HG03521 (cell line): ENCODE measurements at regions not wholly inside any gene's neighbourhood (a gene's known extent, or its start where the extent isn't known, plus 50 kb on each side); places are given as distances from the start of the nearest gene placed in this dataset.
"Not testable (repeated sequence)": the region's sequence is repeated elsewhere in the genome, so short reads cannot be mapped to it uniquely, and the experiment has no call there.

Experiments
- ATAC-seq: cut with Tn5 transposase; IDR thresholded peaks from one replicate; pipeline ENCODE4 v1.9.1; 2021; ENCODE audit warnings: mild to moderate bottlenecking, moderate library complexity; ENCODE audit not compliant: unreplicated experiment

DNA sequence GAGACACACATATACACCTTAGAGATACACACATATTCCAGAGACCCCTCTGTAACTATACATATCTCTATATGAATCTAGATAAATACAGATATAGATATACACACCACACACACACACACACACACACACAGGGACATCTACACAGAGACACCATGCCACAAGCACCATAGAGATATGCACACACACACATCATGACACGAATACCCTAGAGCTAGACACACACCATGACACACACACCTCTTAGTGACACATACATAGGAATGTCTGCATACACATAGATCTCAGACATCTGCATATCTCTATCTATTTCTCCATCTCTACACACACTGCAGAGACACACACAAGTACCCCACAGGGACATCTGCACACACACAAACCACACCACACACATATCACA, 270.0 kb downstream of the CYRIA start:
- ATAC-seq: no peak

DNA sequence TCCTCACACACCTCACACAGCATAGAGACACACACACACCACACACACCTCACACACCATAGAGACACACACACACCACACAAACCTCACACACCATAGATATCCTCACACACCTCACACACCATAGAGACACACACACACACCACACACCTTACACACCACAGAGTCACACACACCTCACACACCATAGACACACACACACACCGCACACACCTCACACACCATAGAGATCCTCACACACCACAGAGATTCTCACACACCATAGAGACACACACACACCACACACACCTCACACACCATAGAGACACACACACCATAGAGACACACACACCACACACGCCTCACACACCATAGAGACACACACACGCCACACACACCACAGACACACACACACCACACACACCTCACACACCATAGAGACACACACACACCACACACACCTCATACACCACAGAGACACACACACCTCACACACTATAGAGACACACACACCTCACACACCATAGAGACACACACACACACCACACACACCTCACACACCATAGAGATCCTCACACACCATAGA, 270.6 kb downstream of the CYRIA start:
- ATAC-seq: no peak

DNA sequence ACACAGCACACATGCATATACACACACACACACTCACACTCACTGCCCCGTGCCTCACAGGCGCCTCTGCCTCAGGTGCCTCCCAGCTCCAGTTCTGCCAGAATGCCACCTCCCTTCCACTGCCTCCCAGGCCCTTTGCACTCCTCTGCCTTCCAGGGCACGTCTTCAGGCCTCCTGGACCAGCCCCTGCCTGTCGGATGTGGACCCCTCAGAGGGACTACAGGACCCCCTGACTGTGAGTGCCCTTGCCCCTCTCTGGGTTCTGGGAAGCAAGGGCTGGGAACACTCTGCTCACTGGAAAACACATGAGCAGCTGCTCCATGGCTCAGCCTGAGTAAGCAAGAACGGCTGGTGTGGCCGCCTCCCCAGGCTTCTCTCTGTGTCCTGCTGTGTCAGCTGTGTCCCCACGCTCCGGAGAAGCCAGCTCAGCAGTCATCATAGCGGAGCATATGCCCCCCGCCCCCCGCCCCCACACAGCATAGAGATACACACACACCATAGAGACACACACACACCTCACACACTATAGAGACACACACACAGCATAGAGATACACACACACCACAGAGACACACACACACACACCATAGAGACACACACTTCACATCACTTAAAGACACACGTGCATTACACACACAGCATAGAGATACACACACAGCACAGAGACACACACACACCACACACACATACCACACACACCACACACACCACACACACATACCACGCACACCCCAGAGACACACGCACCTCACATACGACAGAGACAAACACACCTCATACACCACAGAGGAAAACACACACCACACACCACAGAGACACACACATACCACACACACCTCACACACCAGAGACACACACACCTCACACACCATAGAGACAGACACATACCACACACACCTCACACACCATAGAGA, 271.3 kb downstream of the CYRIA start:
- ATAC-seq: no peak

DNA sequence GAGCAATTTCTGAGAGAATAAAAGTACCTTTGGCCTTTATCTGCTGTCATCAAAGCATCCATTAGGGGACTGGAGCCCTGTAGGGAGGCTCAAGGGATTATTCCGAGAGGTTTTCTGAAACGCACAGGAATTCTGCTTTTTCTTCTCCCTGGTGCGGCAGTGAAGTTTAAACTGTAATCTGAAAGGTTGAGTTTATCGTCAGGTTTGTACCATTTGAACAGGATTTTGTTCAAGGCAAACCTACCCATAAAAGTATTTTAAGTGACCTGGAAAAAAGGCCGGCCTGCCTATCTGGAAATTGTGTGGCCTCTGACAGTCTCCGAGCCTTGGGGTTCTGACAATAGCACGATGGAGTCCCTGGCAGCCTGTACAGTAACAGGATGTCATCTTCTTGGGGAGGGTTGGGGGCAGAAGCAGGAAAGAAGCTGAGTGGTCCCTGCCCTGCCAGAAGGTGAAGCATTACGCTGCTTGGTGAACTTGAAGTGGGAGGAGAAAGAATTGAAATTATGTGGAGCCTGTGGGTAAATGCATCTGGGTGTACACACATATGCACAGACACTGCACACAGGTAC, 272.0 kb downstream of the CYRIA start:
- ATAC-seq: no peak

DNA sequence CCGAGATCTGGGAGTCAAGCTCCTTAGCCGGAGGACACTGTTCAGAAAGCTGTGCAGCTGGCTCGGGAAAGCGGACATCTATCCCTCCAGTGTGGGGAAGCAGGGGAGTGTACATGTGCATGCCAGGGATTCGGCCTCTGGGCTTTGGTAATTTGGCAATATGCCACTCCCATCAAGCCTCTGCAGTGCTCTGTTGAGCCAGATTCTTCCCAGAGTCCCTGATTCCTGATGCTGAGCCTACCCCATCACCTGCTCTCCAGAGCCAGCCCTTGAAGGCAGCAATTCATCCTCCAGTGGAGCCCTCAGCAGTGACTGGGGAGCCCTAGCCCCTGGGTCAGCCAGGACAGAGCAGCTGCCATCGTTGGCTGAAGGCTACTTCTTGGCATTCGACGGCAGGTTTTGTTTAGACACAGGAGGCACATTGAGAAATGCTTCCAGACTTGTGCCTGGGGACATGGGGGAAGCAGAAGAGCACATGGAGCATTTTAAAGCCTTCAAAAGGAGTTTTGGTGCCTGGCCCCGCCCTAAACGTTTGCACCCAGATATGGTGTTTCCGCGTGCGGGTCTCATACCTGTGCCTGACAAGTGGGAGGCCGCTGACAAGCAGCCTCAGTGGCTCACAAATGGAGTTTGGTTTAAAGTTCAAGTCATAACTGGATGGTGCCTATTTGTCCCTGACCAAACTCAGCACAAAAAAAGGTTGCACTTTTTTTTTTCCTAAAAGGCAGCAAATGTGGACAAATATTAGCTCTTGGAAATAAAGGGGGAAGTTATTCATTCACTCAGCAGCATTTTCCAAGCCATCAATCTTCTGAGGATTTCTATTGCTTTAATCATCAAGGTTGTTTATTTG, 272.8 kb downstream of the CYRIA start:
- no peak for ATAC-seq

DNA sequence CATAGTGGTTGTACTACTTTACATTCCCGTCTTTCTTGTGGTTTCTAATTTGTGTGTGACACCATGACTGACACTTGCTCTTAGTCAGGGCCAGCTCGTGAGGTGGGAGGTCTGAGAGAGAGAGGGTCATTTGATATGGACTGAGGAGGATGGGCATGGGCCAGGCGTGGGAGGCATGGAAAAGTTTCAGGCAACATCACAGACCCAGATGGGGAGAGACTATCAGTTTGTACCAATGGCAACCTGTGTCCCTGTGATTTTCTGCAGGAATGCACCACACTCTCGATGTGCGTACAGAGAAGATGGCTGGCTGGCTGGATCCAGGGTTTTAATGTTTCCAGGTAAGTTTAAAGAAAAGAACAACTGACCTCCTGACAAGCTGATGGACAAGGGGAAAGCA, 273.6 kb downstream of the CYRIA start:
- no peak for ATAC-seq

DNA sequence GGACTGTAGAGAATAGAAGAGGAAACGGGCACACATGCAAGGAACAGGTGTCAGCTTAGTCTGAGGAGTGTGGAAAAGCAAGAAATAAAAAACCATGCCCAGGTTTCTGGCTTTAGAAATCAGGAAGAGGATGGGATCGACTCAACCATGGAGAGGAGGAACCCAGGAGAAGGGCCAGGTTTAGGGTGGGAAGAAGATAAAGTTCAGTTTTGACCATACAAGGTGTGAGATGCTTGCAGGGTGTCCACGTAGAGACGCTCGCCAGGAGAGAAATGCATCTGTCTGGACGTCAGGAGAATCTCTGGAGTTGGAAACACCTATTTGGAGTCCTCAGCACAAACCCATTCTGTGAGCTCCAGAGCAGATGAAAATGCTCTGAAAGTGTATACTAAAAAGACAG, 275.1 kb downstream of the CYRIA start:
- ATAC-seq: no peak

DNA sequence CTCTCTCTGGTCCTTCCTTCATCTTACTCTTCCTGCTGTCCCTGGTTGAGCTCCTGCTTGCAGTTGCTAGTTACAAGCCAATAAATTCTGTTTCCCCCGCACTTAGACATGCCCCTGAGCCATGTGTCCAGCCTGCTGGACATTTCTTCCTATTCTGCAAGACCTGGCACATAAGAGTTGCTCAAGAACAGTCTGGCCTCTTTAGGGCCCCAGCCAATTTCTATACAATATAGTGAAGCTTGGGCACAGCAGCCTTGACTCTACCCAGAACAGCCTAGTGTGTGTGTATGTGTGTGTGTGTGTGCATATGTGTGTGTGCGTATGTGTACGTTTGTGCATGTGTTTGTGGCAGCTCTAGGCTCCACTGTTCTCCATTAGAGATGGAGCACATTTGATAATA, 276.0 kb downstream of the CYRIA start:
- no peak for ATAC-seq

DNA sequence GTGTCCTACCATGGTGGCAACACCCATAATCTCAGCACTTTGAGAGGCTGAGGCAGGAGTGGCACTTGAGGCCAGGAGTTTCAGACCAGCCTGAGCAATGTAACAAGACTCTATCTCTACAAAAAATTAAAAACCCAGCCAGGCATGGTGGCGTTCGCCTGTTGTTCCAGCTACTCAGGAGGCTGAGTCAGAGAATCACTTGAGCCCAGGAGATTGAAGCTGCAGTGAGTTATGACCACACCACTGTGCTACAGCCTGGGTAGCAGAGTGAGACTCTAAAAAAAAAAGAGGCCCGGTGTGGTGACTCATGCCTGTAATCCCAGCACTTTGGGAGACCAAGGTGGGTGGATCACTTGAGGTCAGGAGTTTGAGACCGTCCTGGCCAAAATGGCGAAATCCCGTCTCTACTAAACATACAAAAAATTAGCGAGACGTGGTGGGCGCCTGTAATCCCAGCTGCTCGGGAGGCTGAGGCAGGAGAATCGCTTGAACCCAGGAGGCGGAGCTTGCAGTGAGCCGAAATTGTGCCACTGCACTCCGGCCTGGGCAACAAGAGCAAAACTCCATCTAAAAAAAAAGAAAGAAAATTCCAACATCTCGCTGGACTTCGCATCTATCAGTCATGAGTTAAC, 277.3 kb downstream of the CYRIA start:
- ATAC-seq: not testable (repeated sequence)

DNA sequence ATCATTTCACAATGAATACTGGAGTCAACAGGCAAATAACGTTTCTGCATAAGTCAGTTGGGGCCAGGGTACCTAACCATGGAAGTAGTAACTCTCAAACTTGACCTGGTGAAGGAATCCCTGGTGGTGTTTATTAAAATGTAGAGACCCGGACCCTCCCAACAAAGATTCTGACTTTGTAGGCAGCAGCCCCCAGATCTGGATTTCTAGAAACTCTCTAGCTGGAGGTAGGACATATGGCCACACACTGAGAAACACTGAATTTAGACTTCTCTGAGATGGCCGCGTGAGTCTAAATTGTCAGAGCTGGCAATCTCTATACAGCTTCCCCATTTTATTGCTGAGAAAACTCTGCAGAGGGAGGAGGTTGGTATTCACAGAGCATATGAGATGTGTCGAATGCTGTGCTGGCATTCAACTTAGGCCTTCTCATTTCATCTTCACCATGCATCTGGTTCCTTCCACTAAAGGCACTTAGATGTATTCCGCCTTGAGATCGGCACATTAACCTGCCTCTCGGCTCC, 278.1 kb downstream of the CYRIA start:
- ATAC-seq: no peak

DNA sequence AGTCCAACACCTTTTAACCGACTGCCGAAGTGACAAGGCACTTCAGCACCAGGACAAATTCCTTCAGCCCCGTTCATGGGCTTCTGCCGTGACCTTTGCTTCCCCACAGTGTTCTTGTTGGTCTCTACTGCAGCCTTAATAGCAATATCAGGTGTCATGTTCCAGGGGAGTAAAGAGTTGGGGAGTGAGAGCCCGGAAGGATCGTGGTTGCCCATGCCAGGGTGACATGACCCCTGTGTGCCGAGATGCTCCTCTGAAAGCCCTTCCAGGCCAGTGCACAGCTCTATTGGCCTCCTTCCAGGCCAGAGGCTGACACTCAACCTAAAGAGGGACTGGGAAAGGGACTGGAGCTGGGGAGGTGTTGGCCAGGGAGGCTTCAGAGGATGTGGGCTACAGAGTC, 279.2 kb downstream of the CYRIA start:
- no peak for ATAC-seq

DNA sequence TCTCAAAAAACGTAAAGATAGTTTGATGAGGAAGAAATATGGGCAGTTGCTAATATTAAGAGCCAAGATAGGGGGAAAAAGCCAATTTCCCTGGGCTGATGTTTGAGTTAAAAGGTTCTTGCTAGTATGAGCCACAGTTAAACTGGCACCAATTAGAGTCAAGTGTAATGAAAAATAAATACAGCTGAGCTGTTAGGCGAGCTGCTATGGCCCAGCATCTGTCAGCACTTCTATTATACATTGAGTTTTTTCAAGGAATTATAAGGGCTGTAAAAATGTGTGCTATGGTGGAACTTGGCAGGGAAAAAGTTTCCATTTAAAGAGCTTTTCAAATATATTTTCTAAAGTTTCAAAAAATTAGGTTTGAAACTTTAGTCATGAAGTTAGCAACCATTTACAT, 279.6 kb downstream of the CYRIA start:
- ATAC-seq: no peak

DNA sequence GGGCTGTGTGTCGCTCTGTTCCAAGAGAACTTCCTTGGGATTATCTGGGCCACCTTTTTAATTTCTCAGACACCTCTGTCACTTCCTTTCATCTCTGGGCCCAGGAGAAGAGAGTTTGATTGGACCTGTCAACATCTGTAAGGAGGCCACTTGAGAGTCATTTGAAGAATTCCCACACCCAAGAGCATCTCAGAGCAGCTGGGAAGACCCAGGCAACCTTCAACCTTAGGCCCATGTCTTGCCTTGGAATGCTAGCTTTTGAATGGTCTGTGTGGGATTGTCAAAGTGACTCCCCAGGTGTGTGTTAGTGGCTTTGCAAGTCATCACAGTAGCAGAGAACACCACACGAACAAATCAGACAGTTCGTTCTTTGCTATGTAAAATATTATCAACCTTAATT, 280.3 kb downstream of the CYRIA start:
- no peak for ATAC-seq

DNA sequence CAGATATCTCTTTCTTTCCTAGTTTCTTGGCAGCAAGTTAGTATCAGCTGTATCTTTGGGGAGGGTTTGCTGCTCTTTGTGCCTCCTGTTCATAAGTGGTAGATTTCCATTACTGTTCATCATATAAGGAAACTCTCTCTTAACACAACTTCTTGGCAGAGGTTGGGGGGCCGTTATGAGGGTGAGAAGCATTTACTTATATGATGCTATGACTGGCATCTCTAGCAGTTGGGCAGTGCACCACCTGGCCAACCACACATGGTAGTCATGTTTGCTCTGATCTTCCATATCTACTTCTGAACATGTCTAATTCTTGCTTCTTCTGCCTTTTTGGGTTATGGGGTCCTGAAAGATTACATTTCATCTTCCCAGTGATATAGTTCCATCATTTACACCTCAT, 282.2 kb downstream of the CYRIA start:
- no peak for ATAC-seq

DNA sequence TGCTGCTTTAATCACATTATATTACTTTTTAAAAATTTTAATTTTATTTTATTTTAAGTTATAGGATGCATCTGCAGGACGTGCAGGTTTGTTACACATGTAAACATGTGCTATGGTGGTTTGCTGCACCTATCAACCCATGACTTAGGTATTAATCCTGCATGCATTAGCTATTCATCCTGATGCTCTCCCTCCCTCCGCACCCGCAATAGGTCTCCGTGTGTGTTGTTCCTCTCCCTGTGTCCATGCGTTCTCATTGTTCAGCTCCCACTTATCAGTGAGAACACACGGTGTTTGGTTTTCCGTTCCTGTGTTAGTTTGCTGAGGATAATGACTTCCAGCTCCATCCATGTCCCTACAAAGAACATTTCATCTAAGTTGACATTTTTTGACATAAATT, 283.2 kb downstream of the CYRIA start:
- no peak for ATAC-seq

DNA sequence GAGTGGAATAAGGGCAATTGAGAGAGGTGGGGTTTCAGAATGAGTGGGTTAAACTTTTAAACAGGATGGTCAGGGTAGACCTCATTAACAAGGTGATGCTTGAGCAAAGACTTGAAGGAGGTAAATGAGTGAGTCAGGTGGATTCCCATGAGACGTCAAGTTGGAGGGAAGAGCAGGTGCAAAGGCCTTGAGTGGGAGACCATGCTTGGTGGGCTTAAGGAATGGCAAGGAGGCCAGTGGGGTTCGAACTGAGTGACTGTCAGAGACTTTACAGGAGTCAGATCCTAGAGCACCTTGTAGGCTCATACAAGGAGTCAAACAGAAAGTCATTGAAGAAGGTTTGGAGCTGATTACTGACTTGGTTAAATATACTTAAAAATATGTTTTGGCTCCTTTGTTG, 284.1 kb downstream of the CYRIA start:
- no peak for ATAC-seq

DNA sequence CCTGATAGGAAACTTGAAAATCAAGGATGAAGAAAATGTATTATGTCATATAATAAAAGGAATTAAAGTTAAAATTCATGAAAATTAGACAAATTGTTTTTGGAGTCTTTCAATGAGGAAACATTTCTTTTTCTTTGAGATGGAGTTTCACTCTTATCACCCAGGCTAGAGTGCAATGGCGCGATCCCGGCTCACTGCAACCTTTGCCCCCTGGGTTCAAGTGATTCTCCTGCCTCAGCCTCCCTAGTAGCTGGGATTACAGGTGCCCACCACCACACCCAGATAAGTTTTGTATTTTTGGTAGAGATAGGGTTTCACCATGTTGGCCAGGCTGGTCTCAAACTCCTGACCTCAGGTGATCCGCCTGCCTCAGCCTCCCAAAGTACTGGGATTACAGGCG, 285.7 kb downstream of the CYRIA start:
- not testable (repeated sequence) for ATAC-seq

DNA sequence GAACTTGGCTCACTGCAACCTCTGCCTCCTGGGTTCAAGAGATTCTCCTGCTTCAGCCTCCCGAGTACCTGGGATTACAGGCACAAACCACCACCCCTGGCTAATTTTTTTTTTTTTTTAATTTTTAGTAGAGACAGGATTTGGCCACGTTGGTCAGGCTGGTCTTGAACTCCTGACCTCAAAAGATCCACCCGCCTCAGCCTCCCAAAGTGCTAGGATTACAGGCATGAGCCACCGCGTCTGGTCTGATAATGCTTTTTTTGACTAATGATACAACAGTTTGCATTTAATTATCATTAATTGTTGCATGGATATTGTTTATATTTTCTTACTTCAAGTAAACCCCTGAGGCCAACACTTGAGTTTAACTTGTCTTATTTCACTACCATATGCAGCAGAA, 286.6 kb downstream of the CYRIA start:
- not testable (repeated sequence) for ATAC-seq

DNA sequence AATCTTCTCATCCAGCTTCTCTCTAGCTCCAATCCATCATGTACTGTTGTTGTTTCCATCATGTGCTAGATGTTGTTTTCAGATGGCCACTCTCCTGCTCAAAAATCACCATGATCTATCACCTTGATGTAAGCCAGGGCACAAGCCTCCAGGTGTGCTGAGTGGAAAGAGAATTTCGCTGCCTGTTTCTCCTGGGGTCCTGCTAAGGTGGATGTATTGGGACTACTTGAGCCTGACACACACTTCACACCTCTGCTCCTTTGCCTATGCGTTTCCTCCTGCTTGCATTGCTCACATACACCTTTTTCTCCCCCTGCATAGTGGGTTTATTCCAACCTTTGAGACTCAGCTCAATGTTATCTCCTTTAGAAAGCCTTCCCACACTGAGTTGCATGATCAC, 287.6 kb downstream of the CYRIA start:
- no peak for ATAC-seq

DNA sequence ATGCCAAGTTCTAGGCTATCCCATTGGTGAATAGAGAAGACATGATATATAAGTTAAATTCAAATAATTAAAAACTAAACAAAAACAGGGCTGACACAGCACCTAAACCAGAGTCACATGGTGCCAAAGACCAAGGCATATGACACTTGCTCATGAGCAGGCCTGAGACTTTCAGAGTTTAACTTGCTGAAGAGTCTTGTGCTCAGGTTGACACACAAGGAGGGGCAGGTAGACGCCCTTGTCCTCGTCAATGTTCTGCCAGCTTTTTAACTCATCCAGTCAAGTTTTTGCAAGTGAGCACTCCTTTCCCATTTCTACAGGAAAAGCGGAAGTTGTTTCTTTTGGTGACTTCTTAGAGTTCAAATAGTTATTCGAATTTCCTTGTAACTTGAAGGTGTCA, 289.7 kb downstream of the CYRIA start:
- no peak for ATAC-seq

DNA sequence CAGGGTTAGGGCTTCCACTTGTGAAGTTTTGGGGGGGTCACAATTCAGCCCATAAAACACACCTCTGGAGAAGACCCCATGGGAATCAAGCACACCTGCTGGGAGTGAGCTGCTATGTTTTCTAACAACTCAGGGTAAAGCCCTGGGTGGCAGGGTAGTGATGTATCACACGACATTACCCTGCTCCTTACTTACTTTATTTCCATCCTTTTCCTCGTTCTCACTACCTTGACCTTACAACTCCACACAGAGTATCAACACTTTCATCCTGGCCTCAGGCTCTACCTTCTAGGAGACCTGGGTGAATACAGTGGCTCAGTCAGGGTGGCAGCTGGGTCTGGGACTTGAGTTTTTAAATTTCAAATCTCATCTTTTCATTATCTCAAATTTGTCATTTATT, 290.3 kb downstream of the CYRIA start:
- no peak for ATAC-seq
